WTC11 (cell line): ENCODE measurements at regions not wholly inside any gene's neighbourhood (a gene's known extent, or its start where the extent isn't known, plus 50 kb on each side); places are given as distances from the start of the nearest gene placed in this dataset.

Source experiments
- ATAC-seq: fragments of 200-7000 bp; cut with Tn5 transposase; 2 replicates; pipeline ENCODE4 v1.10.0; 2021; ENCODE audit warnings: mild to moderate bottlenecking, moderate library complexity
- CTCF ChIA-PET: fragments of 300-600 bp; sonication (Branson Sonifier 250); formaldehyde crosslinking; loops from one replicate; lab custom pipeline; 2021; ENCODE audit warnings: antibody characterized with exemption; lab: Charles Lee
- POLR2A ChIA-PET: fragments of 350-600 bp; sonication (Branson Sonifier 250); formaldehyde crosslinking; loops from one replicate; lab custom pipeline; 2021; ENCODE audit warnings: antibody characterized with exemption; lab: Charles Lee
- DNase-seq: peaks from one replicate; pipeline ENCODE4 v3.0.0; 2021; ENCODE audit warnings: low spot score
- H3K27ac Mint-ChIP-seq: 2 replicates; pipeline ENCODE4 v1.8.0; 2021; ENCODE audit warnings: mixed read lengths
- H3K27me3 Mint-ChIP-seq: 2 replicates; pipeline ENCODE4 v1.8.0; 2021; ENCODE audit warnings: low read depth, mild to moderate bottlenecking, moderate library complexity, mixed read lengths
- H3K36me3 Mint-ChIP-seq: 2 replicates; pipeline ENCODE4 v1.8.0; 2021; ENCODE audit warnings: mixed read lengths
- H3K4me1 Mint-ChIP-seq: 2 replicates; pipeline ENCODE4 v1.8.0; 2022; ENCODE audit warnings: mixed read lengths
- H3K4me3 Mint-ChIP-seq: 2 replicates; pipeline ENCODE4 v1.8.0; 2021; ENCODE audit warnings: mild to moderate bottlenecking, moderate library complexity, mixed read lengths
- H3K9me3 Mint-ChIP-seq: 2 replicates; pipeline ENCODE4 v1.8.0; 2021; ENCODE audit warnings: mixed read lengths
- ATF1 ChIP-seq: sonication (generic); formaldehyde crosslinking; IDR thresholded peaks from 2 replicates; pipeline ENCODE4 v1.8.1; 2023; ENCODE audit warnings: mild to moderate bottlenecking, moderate library complexity, missing genetic modification reagents
- CREB1 ChIP-seq: sonication (generic); formaldehyde crosslinking; IDR thresholded peaks from 2 replicates; pipeline ENCODE4 v1.8.0; 2023; ENCODE audit warnings: mild to moderate bottlenecking, missing genetic modification reagents
- CTCF ChIP-seq: fragments of 200-600 bp; IDR thresholded peaks from 2 replicates; pipeline ENCODE4 v1.8.0; 2022; ENCODE audit warnings: antibody characterized with exemption
- E2F5 ChIP-seq: sonication (generic); formaldehyde crosslinking; IDR thresholded peaks from 2 replicates; pipeline ENCODE4 v1.8.1; 2022; ENCODE audit warnings: mild to moderate bottlenecking, moderate library complexity, missing genetic modification reagents
- ETV6 ChIP-seq: sonication (generic); formaldehyde crosslinking; IDR thresholded peaks from 2 replicates; pipeline ENCODE4 v1.8.1; 2022; ENCODE audit warnings: mild to moderate bottlenecking, missing genetic modification reagents
- FOXK1 ChIP-seq: sonication (generic); formaldehyde crosslinking; IDR thresholded peaks from 2 replicates; pipeline ENCODE4 v1.8.0; 2022; ENCODE audit warnings: mild to moderate bottlenecking, moderate library complexity, missing genetic modification reagents
- IRF1 ChIP-seq: sonication (generic); formaldehyde crosslinking; IDR thresholded peaks from 2 replicates; pipeline ENCODE4 v1.8.0; 2023; ENCODE audit warnings: missing genetic modification reagents
- OVOL2 ChIP-seq: fragments of 250-450 bp; sonication (Bioruptor Pico); IDR thresholded peaks from 2 replicates; pipeline ENCODE4 v1.9.0; 2021; ENCODE audit warnings: mild to moderate bottlenecking, borderline replicate concordance
- SMAD3 ChIP-seq: sonication (generic); formaldehyde crosslinking; IDR thresholded peaks from 2 replicates; pipeline ENCODE4 v1.8.0; 2022; ENCODE audit warnings: missing genetic modification reagents, mild to moderate bottlenecking, borderline replicate concordance
- SOX15 ChIP-seq: fragments of 250-450 bp; sonication (Bioruptor Pico); IDR thresholded peaks from 2 replicates; pipeline ENCODE4 v1.9.0; 2021; ENCODE audit warnings: mild to moderate bottlenecking
- ZNF138 ChIP-seq: sonication (generic); formaldehyde crosslinking; conservative IDR thresholded peaks from 2 replicates; pipeline ENCODE4 v1.8.1; 2022; ENCODE audit warnings: mild to moderate bottlenecking, moderate library complexity, missing genetic modification reagents
- ZNF263 ChIP-seq: sonication (generic); formaldehyde crosslinking; IDR thresholded peaks from 2 replicates; pipeline ENCODE4 v1.8.1; 2022; ENCODE audit warnings: low read depth, mild to moderate bottlenecking, moderate library complexity, missing genetic modification reagents
- ZNF317 ChIP-seq: sonication (generic); formaldehyde crosslinking; IDR thresholded peaks from 2 replicates; pipeline ENCODE4 v1.8.1; 2023; ENCODE audit warnings: low read depth, mild to moderate bottlenecking, moderate library complexity, missing genetic modification reagents, borderline replicate concordance
- ZNF671 ChIP-seq: fragments of 250-450 bp; sonication (Bioruptor Pico); IDR thresholded peaks from 2 replicates; pipeline ENCODE4 v1.8.0; 2021; ENCODE audit warnings: mild to moderate bottlenecking
- TF ChIP-seq, protein P1 (sequence below): sonication (generic); formaldehyde crosslinking; IDR thresholded peaks from 2 replicates; pipeline ENCODE4 v1.8.1; 2023; ENCODE audit warnings: mild to moderate bottlenecking, missing genetic modification reagents
- TF ChIP-seq, protein P2 (sequence below): sonication (generic); formaldehyde crosslinking; IDR thresholded peaks from 2 replicates; pipeline ENCODE4 v1.8.1; 2023; ENCODE audit warnings: mild to moderate bottlenecking, moderate library complexity, missing genetic modification reagents
- TF ChIP-seq, protein P3 (sequence below): sonication (generic); formaldehyde crosslinking; IDR thresholded peaks from 2 replicates; pipeline ENCODE4 v1.8.1; 2022; ENCODE audit warnings: mild to moderate bottlenecking, missing genetic modification reagents, moderate library complexity, borderline replicate concordance
- TF ChIP-seq, protein P4 (sequence below): sonication (generic); formaldehyde crosslinking; IDR thresholded peaks from 2 replicates; pipeline ENCODE4 v1.8.1; 2023; ENCODE audit warnings: mild to moderate bottlenecking, missing genetic modification reagents
- TF ChIP-seq, protein P5 (sequence below): sonication (generic); formaldehyde crosslinking; IDR thresholded peaks from 2 replicates; pipeline ENCODE4 v1.8.0; 2022; ENCODE audit warnings: mild to moderate bottlenecking, missing genetic modification reagents

- no peak for ATAC-seq
- Mint-ChIP-seq H3K27ac (no peak overlapping the region), H3K4me1 (peaks cover 29% of the 10 kb centered on the region), H3K4me3 (no peak overlapping the region), H3K9me3 (peaks cover 4% of the 10 kb centered on the region; the same call in 1 of the 2 replicates), H3K36me3 (no peaks in the 10 kb centered on the region; the same call in 1 of the 2 replicates), H3K27me3 (no peaks in the 10 kb centered on the region; the same call in 1 of the 2 replicates)
- CTCF ChIA-PET: no interaction called here
- POLR2A ChIA-PET: no interaction called here
- TF ChIP-seq CREB1 (no peak), ZNF671 (CRISPR knock-in tag) (no peak), ZNF317 (no peak), FOXK1 (CRISPR knock-in tag) (no peak), OVOL2 (no peak), SOX15 (CRISPR knock-in tag) (no peak), ATF1 (CRISPR knock-in tag) (no peak), CTCF (no peak), SMAD3 (CRISPR knock-in tag) (no peak), ZNF263 (no peak), IRF1 (CRISPR knock-in tag) (no peak), ZNF138 (CRISPR knock-in tag) (no peak), E2F5 (CRISPR knock-in tag) (no peak)
- TF ChIP-seq, protein P1, sequence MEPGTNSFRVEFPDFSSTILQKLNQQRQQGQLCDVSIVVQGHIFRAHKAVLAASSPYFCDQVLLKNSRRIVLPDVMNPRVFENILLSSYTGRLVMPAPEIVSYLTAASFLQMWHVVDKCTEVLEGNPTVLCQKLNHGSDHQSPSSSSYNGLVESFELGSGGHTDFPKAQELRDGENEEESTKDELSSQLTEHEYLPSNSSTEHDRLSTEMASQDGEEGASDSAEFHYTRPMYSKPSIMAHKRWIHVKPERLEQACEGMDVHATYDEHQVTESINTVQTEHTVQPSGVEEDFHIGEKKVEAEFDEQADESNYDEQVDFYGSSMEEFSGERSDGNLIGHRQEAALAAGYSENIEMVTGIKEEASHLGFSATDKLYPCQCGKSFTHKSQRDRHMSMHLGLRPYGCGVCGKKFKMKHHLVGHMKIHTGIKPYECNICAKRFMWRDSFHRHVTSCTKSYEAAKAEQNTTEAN (CRISPR knock-in tag): no peak
- TF ChIP-seq, protein P2, sequence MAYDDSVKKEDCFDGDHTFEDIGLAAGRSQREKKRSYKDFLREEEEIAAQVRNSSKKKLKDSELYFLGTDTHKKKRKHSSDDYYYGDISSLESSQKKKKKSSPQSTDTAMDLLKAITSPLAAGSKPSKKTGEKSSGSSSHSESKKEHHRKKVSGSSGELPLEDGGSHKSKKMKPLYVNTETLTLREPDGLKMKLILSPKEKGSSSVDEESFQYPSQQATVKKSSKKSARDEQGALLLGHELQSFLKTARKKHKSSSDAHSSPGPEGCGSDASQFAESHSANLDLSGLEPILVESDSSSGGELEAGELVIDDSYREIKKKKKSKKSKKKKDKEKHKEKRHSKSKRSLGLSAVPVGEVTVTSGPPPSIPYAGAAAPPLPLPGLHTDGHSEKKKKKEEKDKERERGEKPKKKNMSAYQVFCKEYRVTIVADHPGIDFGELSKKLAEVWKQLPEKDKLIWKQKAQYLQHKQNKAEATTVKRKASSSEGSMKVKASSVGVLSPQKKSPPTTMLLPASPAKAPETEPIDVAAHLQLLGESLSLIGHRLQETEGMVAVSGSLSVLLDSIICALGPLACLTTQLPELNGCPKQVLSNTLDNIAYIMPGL: no peak
- TF ChIP-seq, protein P3, sequence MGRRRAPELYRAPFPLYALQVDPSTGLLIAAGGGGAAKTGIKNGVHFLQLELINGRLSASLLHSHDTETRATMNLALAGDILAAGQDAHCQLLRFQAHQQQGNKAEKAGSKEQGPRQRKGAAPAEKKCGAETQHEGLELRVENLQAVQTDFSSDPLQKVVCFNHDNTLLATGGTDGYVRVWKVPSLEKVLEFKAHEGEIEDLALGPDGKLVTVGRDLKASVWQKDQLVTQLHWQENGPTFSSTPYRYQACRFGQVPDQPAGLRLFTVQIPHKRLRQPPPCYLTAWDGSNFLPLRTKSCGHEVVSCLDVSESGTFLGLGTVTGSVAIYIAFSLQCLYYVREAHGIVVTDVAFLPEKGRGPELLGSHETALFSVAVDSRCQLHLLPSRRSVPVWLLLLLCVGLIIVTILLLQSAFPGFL (CRISPR knock-in tag): no peak
- DNase-seq: no peak
Observed at GRCh38 chr17:33373273-33373672, 80.2 kb upstream of the ASIC2 start.

- H3K4me3 Mint-ChIP-seq: no peak overlapping the region
- ATAC-seq: no peak
- TF ChIP-seq ZNF263: no peak
- no peak for TF ChIP-seq ETV6 (CRISPR knock-in tag)
- TF ChIP-seq, protein P4, sequence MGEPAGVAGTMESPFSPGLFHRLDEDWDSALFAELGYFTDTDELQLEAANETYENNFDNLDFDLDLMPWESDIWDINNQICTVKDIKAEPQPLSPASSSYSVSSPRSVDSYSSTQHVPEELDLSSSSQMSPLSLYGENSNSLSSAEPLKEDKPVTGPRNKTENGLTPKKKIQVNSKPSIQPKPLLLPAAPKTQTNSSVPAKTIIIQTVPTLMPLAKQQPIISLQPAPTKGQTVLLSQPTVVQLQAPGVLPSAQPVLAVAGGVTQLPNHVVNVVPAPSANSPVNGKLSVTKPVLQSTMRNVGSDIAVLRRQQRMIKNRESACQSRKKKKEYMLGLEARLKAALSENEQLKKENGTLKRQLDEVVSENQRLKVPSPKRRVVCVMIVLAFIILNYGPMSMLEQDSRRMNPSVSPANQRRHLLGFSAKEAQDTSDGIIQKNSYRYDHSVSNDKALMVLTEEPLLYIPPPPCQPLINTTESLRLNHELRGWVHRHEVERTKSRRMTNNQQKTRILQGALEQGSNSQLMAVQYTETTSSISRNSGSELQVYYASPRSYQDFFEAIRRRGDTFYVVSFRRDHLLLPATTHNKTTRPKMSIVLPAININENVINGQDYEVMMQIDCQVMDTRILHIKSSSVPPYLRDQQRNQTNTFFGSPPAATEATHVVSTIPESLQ: no peak
- TF ChIP-seq, protein P5, sequence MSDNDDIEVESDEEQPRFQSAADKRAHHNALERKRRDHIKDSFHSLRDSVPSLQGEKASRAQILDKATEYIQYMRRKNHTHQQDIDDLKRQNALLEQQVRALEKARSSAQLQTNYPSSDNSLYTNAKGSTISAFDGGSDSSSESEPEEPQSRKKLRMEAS (CRISPR knock-in tag): no peak
- no peak for DNase-seq
- peaks cover 23% of the 10 kb centered on the region for H3K4me1 Mint-ChIP-seq
- ChIA-PET POLR2A (no interaction called here), CTCF (no interaction called here)
- H3K27ac Mint-ChIP-seq: no peak overlapping the region
- H3K36me3 Mint-ChIP-seq: no peaks in the 10 kb centered on the region
- H3K27me3 Mint-ChIP-seq: peaks cover 4% of the 10 kb centered on the region; the same call in 1 of the 2 replicates
- H3K9me3 Mint-ChIP-seq: no peaks in the 10 kb centered on the region
Observed at GRCh38 chr17:33375103-33375502, 82.0 kb upstream of the ASIC2 start.
